ENCODE measurements at regions not wholly inside any gene's neighbourhood (a gene's known extent, or its start where the extent isn't known, plus 50 kb on each side); places are given as distances from the start of the nearest gene placed in this dataset.

DNA sequence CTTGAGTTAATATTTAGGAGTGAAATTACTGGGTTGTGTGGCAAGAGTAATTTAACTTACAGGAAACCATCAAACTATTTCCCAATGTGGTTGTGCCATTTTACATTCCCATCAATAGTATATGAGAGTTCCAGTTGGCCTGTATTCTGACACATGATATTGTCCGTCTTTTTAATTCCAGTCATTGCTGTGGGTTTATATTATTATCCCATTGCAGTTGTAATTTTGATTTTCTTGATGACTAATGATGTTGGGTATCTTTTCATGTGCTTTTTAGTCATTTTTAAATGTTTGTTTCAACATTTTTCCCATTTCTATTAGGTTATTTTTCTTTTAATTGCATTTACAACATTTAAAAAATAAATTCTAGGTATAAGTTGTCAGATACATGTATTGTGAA lies 614.0 kb downstream of the UTRN start:
- H3K9me3 ChIP-seq: peaks cover 6% of the 10 kb centered on the region
- intact Hi-C loops (cut with DNase I): no loop called here
- TF ChIP-seq, protein P1, sequence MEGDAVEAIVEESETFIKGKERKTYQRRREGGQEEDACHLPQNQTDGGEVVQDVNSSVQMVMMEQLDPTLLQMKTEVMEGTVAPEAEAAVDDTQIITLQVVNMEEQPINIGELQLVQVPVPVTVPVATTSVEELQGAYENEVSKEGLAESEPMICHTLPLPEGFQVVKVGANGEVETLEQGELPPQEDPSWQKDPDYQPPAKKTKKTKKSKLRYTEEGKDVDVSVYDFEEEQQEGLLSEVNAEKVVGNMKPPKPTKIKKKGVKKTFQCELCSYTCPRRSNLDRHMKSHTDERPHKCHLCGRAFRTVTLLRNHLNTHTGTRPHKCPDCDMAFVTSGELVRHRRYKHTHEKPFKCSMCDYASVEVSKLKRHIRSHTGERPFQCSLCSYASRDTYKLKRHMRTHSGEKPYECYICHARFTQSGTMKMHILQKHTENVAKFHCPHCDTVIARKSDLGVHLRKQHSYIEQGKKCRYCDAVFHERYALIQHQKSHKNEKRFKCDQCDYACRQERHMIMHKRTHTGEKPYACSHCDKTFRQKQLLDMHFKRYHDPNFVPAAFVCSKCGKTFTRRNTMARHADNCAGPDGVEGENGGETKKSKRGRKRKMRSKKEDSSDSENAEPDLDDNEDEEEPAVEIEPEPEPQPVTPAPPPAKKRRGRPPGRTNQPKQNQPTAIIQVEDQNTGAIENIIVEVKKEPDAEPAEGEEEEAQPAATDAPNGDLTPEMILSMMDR (IDR thresholded peaks at IDR 0.05): no peak
- DNase-seq (no peak), ATAC-seq (no peak)
- no peaks in the 10 kb centered on the region for H3K27me3 ChIP-seq (ENCODE audit: low read depth)
- H3K27ac ChIP-seq: no peak overlapping the region
- no peaks in the 10 kb centered on the region for H3K4me1 ChIP-seq
- no peak overlapping the region for H3K4me3 ChIP-seq
- no peaks in the 10 kb centered on the region for H3K36me3 ChIP-seq

DNA sequence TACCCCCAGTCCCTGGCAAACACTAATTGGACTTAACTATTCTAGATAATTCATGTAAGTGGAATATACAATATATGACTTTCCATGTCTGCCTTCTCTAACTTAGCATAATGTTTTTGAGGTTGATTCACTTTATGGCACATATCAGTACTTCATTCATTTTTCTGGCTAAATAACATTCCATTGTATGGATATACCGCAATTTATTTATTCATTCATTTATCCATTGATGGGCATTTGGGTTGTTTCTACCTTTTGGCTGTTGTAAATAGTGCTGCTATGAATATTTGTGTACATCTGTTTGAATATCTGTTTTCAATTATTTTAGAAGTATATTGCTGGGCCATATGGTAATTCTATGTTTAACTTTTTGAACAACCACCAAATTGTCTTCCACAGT lies 616.3 kb downstream of the UTRN start:
- no peak for ATAC-seq
- Histone ChIP-seq H3K27me3 (ENCODE audit: low read depth) (no peaks in the 10 kb centered on the region), H3K4me1 (no peaks in the 10 kb centered on the region), H3K4me3 (no peak overlapping the region), H3K36me3 (no peaks in the 10 kb centered on the region), H3K9me3 (peaks cover 6% of the 10 kb centered on the region), H3K27ac (no peak overlapping the region)
- TF ChIP-seq, protein P1 (IDR thresholded peaks at IDR 0.05): no peak
- intact Hi-C loops (cut with DNase I): no loop called here
- no peak for DNase-seq

DNA sequence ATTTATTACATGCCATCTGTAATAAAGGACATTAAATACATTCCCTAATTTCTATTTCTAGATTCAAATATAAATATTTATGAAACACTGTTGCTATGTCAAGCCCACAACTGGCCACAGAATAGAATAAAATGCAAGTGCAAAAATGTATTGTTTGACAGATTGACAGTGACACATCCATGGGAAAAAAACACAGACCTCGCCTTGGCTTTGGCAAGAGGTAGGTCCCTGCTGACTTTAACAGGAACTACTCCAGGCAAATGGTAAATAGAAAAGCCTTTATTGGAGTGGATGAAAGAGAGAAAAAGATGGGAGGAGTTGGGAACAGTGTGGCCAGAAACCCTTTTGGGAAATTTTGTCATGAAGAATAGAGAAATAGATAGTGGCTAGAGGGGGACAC lies 622.9 kb downstream of the UTRN start:
- no peak for DNase-seq
- TF ChIP-seq, protein P1 (IDR thresholded peaks at IDR 0.05): no peak
- no peak overlapping the region for H3K27ac ChIP-seq
- H3K9me3 ChIP-seq: no peaks in the 10 kb centered on the region
- intact Hi-C loops (cut with DNase I): no loop called here
- H3K27me3 ChIP-seq (ENCODE audit: low read depth): no peaks in the 10 kb centered on the region
- no peak overlapping the region for H3K4me3 ChIP-seq
- no peaks in the 10 kb centered on the region for H3K36me3 ChIP-seq
- H3K4me1 ChIP-seq: peaks cover 4% of the 10 kb centered on the region
- ATAC-seq: no peak

DNA sequence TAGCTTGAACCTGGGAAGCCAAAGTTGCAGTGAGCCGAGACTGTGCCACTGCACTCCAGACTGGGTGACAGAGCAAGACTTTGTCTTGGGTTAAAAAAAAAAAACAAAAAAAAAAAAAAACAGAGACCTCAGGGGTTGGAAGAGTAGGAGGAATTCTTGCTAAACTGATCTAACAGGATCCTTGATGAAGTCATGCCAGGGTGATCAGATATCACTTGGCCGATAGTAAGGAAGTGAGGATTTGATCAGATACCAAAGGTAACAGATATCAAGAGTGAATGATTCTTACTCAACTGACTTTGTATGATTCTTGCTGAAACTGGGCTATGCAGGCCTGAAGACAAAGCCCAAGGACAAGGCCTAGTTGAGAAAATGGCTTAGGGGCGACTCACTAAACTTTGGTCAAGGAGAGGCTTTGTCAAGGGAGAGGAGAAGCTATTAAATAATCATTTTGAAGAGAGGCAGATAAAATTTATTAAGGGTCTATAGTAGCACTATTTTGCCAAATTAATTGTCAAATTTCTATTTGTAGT lies 624.7 kb downstream of the UTRN start:
- Histone ChIP-seq H3K9me3 (no peaks in the 10 kb centered on the region), H3K36me3 (no peaks in the 10 kb centered on the region), H3K4me1 (peaks cover 4% of the 10 kb centered on the region), H3K4me3 (no peak overlapping the region), H3K27ac (no peak overlapping the region), H3K27me3 (ENCODE audit: low read depth) (no peaks in the 10 kb centered on the region)
- DNase-seq: no peak
- ATAC-seq: no peak
- TF ChIP-seq, protein P1 (IDR thresholded peaks at IDR 0.05): no peak
- intact Hi-C loops (cut with DNase I): no loop called here

DNA sequence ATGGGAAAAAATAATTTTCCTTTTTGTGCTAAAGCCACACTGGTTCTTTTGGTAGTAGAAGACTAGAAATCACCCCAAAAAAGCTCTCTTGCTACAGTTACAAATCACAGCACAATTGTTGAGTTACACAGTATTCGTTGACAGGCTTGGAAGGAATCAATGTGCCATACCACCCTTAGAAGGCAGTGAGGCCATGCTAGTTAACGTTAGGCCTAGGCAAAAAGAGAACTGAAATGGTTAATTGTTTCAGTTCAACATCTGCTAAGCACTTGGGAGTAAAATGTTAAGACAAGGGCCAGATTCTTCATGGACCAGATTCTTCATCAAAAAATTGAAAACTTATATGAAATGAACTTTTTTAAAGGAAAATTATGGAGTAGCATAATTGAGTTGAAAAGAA lies 626.2 kb downstream of the UTRN start:
- ATAC-seq: no peak

More for the DNA sequence above, 626.2 kb downstream of the UTRN start:
- Histone ChIP-seq H3K4me1 (peaks cover 4% of the 10 kb centered on the region), H3K36me3 (no peaks in the 10 kb centered on the region), H3K4me3 (no peak overlapping the region), H3K27ac (no peak overlapping the region), H3K9me3 (no peaks in the 10 kb centered on the region), H3K27me3 (ENCODE audit: low read depth) (no peaks in the 10 kb centered on the region)
- intact Hi-C loops (cut with DNase I): no loop called here
- TF ChIP-seq, protein P1 (IDR thresholded peaks at IDR 0.05): no peak
- DNase-seq: no peak
